HL-60 (cell line): ENCODE measurements at regions not wholly inside any gene's neighbourhood (a gene's known extent, or its start where the extent isn't known, plus 50 kb on each side); places are given as distances from the start of the nearest gene placed in this dataset.

ENCODE experiments used
- DNase-seq, 2 experiments: peaks; one replicate each; pipeline ENCODE4 v3.0.0-alpha.2; 2010 to 2020; ENCODE audit warnings: low read depth in 1 of 2, low spot score in 1 of 2
- H3K27ac ChIP-seq: fragments of 250-450 bp; sonication (Bioruptor Pico); replicated peaks from 2 replicates; pipeline ENCODE4 v1.5.1; 2020; ENCODE audit warnings: mild to moderate bottlenecking, moderate library complexity
- H3K27me3 ChIP-seq: fragments of 250-450 bp; sonication (Bioruptor Pico); 2 replicates; pipeline ENCODE4 v1.5.1; 2021; ENCODE audit warnings: mild to moderate bottlenecking, moderate library complexity; ENCODE audit not compliant: insufficient read depth, poor library complexity, severe bottlenecking
- H3K4me3 ChIP-seq: replicated peaks from 2 replicates; pipeline ENCODE4 v1.5.1; 2011; ENCODE audit warnings: mild to moderate bottlenecking, control low read depth, low read length; ENCODE audit not compliant: insufficient read depth
- CTCF ChIP-seq: IDR thresholded peaks from one replicate; pipeline ENCODE4 v1.5.1; 2011; ENCODE audit warnings: low read length, control low read depth, inconsistent platforms; ENCODE audit not compliant: insufficient read depth
- GABPA ChIP-seq: IDR thresholded peaks from 2 replicates; pipeline ENCODE4 v1.6.1; 2012; ENCODE audit warnings: low read depth
- POLR2AphosphoS5 ChIP-seq: IDR thresholded peaks from 2 replicates; pipeline ENCODE4 v1.6.1; 2012; ENCODE audit warnings: low read depth
- REST ChIP-seq: IDR thresholded peaks from 2 replicates; pipeline ENCODE4 v1.6.1; 2012; ENCODE audit warnings: low read depth; ENCODE audit not compliant: insufficient replicate concordance
- SPI1 ChIP-seq: IDR thresholded peaks from 2 replicates; pipeline ENCODE4 v1.6.1; 2012; ENCODE audit warnings: low read depth, mild to moderate bottlenecking, borderline replicate concordance

- peak overlapping the region; percentile 93 for H3K4me3 ChIP-seq
- H3K27me3 ChIP-seq, result no peaks in the 10 kb centered on the region
- TF ChIP-seq CTCF, result no peak
- TF ChIP-seq SPI1, result no peak
- no peak for TF ChIP-seq REST
- no peak for TF ChIP-seq POLR2AphosphoS5
- no peak for TF ChIP-seq GABPA
- no peak for DNase-seq
- peak overlapping the region; percentile 71 for H3K27ac ChIP-seq
Measured at GRCh38 chr2:134120406-134120732, 133.5 kb upstream of the MGAT5 start.

GRCh38 chr2:134120733-134121630, 132.9 kb upstream of the MGAT5 start:
- H3K4me3 ChIP-seq, result peak overlapping the region; percentile 93
- H3K27ac ChIP-seq, result peak overlapping the region; percentile 71

GRCh38 chr2:134122610-134123009, 131.3 kb upstream of the MGAT5 start:
- Histone ChIP-seq H3K4me3 (no peak overlapping the region), H3K27me3 (no peaks in the 10 kb centered on the region), H3K27ac (no peak overlapping the region)
- no peak for DNase-seq
- TF ChIP-seq GABPA (no peak), REST (no peak), POLR2AphosphoS5 (no peak), CTCF (no peak), SPI1 (no peak)

More at GRCh38 chr2:134120733-134121630, 132.9 kb upstream of the MGAT5 start:
- TF ChIP-seq GABPA (no peak), CTCF (no peak), POLR2AphosphoS5 (no peak; the same call in 1 of the 2 replicates)
- DNase-seq, result peak in 1 of 2 experiments; percentile 69
- H3K27me3 ChIP-seq, result no peaks in the 10 kb centered on the region

GRCh38 chr2:134123332-134123731, 130.5 kb upstream of the MGAT5 start:
- H3K27me3 ChIP-seq, result no peaks in the 10 kb centered on the region
- no peak overlapping the region for H3K27ac ChIP-seq
- DNase-seq, result no peak
- TF ChIP-seq SPI1 (no peak), REST (no peak), GABPA (no peak), POLR2AphosphoS5 (no peak), CTCF (no peak)
- no peak overlapping the region for H3K4me3 ChIP-seq
